AG04450 (cell line): ENCODE measurements at regions not wholly inside any gene's neighbourhood (a gene's known extent, or its start where the extent isn't known, plus 50 kb on each side); places are given as distances from the start of the nearest gene placed in this dataset.

Experiments
- CTCF ChIA-PET: fragments of 300-600, 350-600 bp; formaldehyde crosslinking; extraction: SDS; loops from one replicate; lab custom pipeline; 2022; ENCODE audit warnings: antibody characterized with exemption, inconsistent platforms; lab: Charles Lee
- POLR2A ChIA-PET: fragments of 350-600 bp; formaldehyde crosslinking; extraction: SDS; loops from one replicate; lab custom pipeline; 2021; ENCODE audit warnings: antibody characterized with exemption, inconsistent platforms; lab: Yijun Ruan, JAX
- DNase-seq: peaks from one replicate; pipeline ENCODE4 v3.0.0-alpha.2; 2011; ENCODE audit warnings: low read depth, low spot score
- H3K27ac ChIP-seq: one replicate; pipeline ENCODE4 v1.5.1; 2012; ENCODE audit warnings: low read depth, low read length, control low read depth
- H3K27me3 ChIP-seq: one replicate; pipeline ENCODE4 v1.6.0; 2012; ENCODE audit warnings: low read length; ENCODE audit not compliant: control insufficient read depth, insufficient read depth
- H3K4me3 ChIP-seq: 2 replicates; pipeline ENCODE4 v1.5.1; 2011; ENCODE audit warnings: mild to moderate bottlenecking, low read depth, low read length, control low read depth
- H3K9me3 ChIP-seq: 2 replicates; pipeline ENCODE4 v1.5.1; 2012; ENCODE audit warnings: low read length; ENCODE audit not compliant: control insufficient read depth, insufficient read depth
- TF ChIP-seq, protein P1 (sequence below): IDR thresholded peaks from 2 replicates; pipeline ENCODE4 v1.5.1; 2011; ENCODE audit warnings: low read depth, low read length, control low read depth, inconsistent platforms

- H3K9me3 ChIP-seq, result no peaks in the 10 kb centered on the region
- TF ChIP-seq, protein P1, sequence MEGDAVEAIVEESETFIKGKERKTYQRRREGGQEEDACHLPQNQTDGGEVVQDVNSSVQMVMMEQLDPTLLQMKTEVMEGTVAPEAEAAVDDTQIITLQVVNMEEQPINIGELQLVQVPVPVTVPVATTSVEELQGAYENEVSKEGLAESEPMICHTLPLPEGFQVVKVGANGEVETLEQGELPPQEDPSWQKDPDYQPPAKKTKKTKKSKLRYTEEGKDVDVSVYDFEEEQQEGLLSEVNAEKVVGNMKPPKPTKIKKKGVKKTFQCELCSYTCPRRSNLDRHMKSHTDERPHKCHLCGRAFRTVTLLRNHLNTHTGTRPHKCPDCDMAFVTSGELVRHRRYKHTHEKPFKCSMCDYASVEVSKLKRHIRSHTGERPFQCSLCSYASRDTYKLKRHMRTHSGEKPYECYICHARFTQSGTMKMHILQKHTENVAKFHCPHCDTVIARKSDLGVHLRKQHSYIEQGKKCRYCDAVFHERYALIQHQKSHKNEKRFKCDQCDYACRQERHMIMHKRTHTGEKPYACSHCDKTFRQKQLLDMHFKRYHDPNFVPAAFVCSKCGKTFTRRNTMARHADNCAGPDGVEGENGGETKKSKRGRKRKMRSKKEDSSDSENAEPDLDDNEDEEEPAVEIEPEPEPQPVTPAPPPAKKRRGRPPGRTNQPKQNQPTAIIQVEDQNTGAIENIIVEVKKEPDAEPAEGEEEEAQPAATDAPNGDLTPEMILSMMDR, result no peak
- no peak for DNase-seq
- H3K4me3 ChIP-seq, result no peak overlapping the region
- H3K27ac ChIP-seq, result no peak overlapping the region
- ChIA-PET POLR2A (no interaction called here), CTCF (no interaction called here)
- no peaks in the 10 kb centered on the region for H3K27me3 ChIP-seq
These were observed 461.8 kb upstream of the RIOK2 start for GRCh38 chr5:97644896-97645295.

- H3K4me3 ChIP-seq, result no peak overlapping the region
- ChIA-PET POLR2A (no interaction called here), CTCF (no interaction called here)
- TF ChIP-seq, protein P1, result no peak
- H3K27me3 ChIP-seq, result no peaks in the 10 kb centered on the region
- H3K27ac ChIP-seq, result no peak overlapping the region
- no peaks in the 10 kb centered on the region for H3K9me3 ChIP-seq
- no peak for DNase-seq
These were observed 474.2 kb upstream of the RIOK2 start for GRCh38 chr5:97657239-97657638.

- ChIA-PET POLR2A (no interaction called here), CTCF (no interaction called here)
- Histone ChIP-seq H3K27ac (no peak overlapping the region), H3K9me3 (no peaks in the 10 kb centered on the region), H3K4me3 (no peak overlapping the region), H3K27me3 (no peaks in the 10 kb centered on the region)
- DNase-seq, result no peak
- TF ChIP-seq, protein P1, result no peak
These were observed 475.3 kb upstream of the RIOK2 start for GRCh38 chr5:97658116-97658900.

DNA sequence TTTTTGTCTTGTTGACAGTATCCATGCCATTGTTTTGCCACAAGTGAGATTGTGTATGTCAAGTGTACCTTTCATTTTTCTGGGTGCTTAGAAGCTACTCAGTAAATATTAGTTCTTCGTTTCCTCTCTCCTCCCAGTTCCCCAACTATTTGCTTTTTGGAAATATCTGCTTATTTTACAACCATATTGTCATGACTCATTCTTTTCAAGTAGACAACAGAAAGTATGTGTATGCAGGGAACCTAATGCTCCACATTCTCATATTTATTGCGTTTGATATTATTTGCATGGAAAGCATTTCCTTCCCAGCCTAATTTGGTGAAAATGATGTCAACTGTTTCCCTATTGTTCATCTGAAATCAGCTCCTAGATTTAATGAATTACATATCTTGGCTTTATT lies 483.7 kb upstream of the RIOK2 start:
- CTCF ChIA-PET, result no interaction called here
- Histone ChIP-seq H3K4me3 (no peak overlapping the region), H3K27me3 (no peaks in the 10 kb centered on the region), H3K27ac (no peak overlapping the region), H3K9me3 (no peaks in the 10 kb centered on the region)
- DNase-seq, result no peak
- TF ChIP-seq, protein P1, result no peak
- POLR2A ChIA-PET, result no interaction called here

DNA sequence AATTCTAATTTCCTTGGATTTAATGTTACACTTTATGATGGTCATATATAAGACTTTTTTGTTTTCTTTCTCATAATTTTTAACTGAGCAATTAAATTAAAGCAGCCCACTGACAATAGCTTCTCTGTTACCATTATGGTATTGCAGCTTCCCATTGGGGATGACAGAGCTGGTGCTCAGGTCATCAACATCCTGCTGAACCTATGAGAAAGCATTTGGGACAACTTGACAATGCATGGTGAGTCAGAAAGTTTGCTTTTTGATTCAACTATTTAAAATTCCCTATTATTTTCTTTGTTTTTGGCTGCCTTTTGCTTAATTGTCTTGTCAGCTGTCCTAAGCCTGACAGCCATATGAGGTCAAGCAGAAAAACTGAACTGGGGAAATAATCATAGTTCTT lies 487.4 kb upstream of the RIOK2 start:
- ChIA-PET CTCF (no interaction called here), POLR2A (no interaction called here)
- TF ChIP-seq, protein P1, result no peak
- H3K27me3 ChIP-seq, result no peaks in the 10 kb centered on the region
- DNase-seq, result no peak
- no peak overlapping the region for H3K4me3 ChIP-seq
- no peaks in the 10 kb centered on the region for H3K9me3 ChIP-seq
- H3K27ac ChIP-seq, result no peak overlapping the region
